ENCODE measurements at regions not wholly inside any gene's neighbourhood (a gene's known extent, or its start where the extent isn't known, plus 50 kb on each side); places are given as distances from the start of the nearest gene placed in this dataset.
A peak's percentile ranks its signal among the peaks of the same experiment; 100 is the strongest.

DNA sequence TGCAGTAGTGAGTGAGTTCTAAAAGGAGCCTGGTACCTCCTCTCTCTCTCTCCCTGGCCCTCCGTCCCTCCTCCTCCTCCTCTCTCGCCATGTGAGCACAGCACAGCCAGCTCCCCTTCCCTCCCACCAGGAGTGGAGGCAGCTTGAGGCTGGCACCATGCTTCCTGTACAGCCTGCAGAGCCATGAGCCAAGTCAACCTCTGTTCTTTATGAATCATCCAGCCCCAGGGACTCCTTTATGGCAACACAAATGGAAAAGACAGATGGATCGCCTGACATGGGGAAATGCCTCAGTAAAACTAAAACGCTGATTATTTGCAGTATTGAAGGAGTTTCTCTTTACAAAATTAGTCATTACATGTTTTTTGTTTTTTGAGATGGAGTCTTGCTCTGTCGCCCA lies 233.7 kb upstream of the ARID1B start:
- no peak for DNase-seq
- Histone ChIP-seq H3K36me3 (replicated peaks in 1 of 2; ENCODE audit: insufficient read depth in 1 of 2, low read depth in 2 of 2) (no peaks in the 10 kb centered on the region), H3K4me3 (no peak overlapping the region), H3K27ac (no peak overlapping the region), H3K9me3 (no peaks in the 10 kb centered on the region), H3K4me1 (no peaks in the 10 kb centered on the region), H3K27me3 (peaks cover 0 to 4% of the 10 kb centered on the region in 2 donors)
- TF ChIP-seq, protein P1, sequence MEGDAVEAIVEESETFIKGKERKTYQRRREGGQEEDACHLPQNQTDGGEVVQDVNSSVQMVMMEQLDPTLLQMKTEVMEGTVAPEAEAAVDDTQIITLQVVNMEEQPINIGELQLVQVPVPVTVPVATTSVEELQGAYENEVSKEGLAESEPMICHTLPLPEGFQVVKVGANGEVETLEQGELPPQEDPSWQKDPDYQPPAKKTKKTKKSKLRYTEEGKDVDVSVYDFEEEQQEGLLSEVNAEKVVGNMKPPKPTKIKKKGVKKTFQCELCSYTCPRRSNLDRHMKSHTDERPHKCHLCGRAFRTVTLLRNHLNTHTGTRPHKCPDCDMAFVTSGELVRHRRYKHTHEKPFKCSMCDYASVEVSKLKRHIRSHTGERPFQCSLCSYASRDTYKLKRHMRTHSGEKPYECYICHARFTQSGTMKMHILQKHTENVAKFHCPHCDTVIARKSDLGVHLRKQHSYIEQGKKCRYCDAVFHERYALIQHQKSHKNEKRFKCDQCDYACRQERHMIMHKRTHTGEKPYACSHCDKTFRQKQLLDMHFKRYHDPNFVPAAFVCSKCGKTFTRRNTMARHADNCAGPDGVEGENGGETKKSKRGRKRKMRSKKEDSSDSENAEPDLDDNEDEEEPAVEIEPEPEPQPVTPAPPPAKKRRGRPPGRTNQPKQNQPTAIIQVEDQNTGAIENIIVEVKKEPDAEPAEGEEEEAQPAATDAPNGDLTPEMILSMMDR (IDR thresholded peaks at IDR 0.05), result no peak
- TF ChIP-seq POLR2A (IDR thresholded peaks at IDR 0.05), result no peak
- no peak for ATAC-seq
- intact Hi-C loops (cut with DNase I), result no loop called here
- 74 to 84% methylated on average over 5 of the region's 5 CpGs for WGBS, 2 donors

DNA sequence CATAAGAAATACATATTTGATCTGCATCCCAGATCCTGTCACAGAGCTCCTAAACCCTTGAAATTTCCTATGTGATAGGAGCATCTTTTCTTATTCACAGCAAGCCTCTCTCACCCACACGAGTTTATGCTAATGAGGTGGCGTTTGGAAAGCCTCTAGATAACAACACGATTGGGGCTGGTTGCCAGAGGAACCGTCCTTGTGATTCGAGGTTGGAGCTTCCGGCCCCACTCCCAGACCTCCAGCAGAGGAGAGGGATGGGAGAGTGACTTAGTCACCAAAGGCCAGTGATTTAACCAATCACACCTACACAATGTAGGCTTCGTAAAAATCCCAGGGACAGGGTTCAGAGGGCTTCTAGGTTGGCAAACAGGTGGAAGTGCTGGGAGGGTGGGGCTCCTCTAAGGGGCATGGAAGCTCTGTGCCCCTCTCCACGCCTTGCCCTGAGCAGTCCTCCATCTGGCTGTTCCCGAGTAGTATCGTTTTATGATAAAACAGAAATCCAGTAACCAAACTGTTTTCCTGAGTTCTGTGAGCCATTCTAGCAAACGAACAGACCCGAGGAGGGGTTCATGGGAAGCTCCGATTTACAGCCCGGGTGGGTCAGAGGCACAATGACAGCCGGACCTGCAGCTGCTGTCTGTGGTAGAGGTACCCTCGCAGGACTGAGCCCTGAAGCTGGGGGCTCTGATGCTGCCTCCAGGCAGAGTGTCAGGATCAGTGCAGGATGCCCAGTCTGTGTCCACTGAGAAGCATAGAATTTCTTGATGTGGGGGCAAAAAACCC lies 238.1 kb upstream of the ARID1B start:
- TF ChIP-seq, protein P1 (IDR thresholded peaks at IDR 0.05), result no peak
- no peak for TF ChIP-seq POLR2A (IDR thresholded peaks at IDR 0.05)
- 36 to 39% methylated on average over 14 to 16 of the region's 16 CpGs for WGBS, 2 donors
- H3K4me3 ChIP-seq, result no peak overlapping the region
- no peaks in the 10 kb centered on the region for H3K9me3 ChIP-seq
- H3K36me3 ChIP-seq (replicated peaks in 1 of 2; ENCODE audit: insufficient read depth in 1 of 2, low read depth in 2 of 2), result no peaks in the 10 kb centered on the region
- ATAC-seq (no peak), DNase-seq (peak in 1 of 4 donors; percentile 28)
- peaks cover 0 to 1% of the 10 kb centered on the region in 2 donors for H3K27me3 ChIP-seq
- intact Hi-C loops (cut with DNase I), result no loop called here
- H3K4me1 ChIP-seq, result no peaks in the 10 kb centered on the region
- no peak overlapping the region for H3K27ac ChIP-seq

DNA sequence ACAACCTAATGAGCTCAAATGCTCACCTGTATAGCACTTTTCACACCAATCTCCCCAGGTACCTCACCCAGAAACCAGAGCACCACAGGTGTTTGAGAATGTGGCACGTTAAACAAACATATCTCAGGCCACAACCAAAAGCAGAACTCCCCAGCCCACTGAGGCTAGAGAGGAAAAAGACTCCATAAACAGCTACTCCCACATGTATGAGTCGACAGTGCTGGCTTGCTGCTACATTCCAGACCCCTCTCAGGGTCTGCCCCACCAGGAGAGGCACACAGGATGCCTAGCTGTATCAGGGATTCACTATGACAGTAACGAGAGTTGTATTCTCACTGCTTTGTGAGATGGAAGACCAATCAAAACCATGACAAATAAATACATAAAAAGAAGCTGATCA lies 242.6 kb upstream of the ARID1B start:
- WGBS, 2 donors, result 41 to 58% methylated on average over 3 of the region's 3 CpGs
- intact Hi-C loops (cut with DNase I), result no loop called here
- no peak overlapping the region for H3K27ac ChIP-seq
- no peak for ATAC-seq
- H3K4me3 ChIP-seq, result no peak overlapping the region
- no peaks in the 10 kb centered on the region for H3K36me3 ChIP-seq (replicated peaks in 1 of 2; ENCODE audit: insufficient read depth in 1 of 2, low read depth in 2 of 2)
- H3K27me3 ChIP-seq, result no peaks in the 10 kb centered on the region
- no peaks in the 10 kb centered on the region for H3K4me1 ChIP-seq
- no peaks in the 10 kb centered on the region for H3K9me3 ChIP-seq
- no peak for DNase-seq
- TF ChIP-seq, protein P1 (IDR thresholded peaks at IDR 0.05), result no peak
- no peak for TF ChIP-seq POLR2A (IDR thresholded peaks at IDR 0.05)

DNA sequence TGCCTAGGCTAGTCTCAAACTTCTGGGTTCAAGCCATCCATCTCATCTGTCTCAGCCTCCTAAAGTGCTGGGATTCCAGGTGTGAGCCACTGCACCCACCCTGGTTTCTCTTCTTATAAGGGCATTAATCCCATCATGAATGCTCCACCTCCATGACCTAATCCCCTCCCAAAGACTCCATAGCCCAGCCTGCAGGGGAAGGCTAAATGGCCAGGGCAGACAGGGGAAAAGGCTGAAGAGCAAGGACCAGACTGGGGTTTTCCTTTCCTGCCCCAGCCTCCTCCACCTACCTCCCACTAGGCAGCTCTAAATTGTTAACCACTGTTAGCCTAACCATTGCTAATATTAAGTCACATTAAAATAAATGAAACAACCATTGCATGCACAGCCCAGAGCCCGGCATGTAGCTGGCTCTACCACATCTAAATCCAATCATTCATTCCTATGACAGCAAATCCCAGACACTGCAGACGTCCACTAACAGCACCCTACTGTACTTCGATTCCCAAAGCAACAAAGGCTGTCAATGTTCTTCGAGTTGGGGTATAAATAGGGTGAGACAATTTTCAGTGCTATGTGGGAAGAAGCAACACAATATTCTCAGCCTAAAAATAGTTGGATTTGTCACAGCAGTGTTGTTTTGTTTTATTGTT lies 243.2 kb upstream of the ARID1B start:
- intact Hi-C loops (cut with DNase I), result no loop called here
- no peak for TF ChIP-seq POLR2A (IDR thresholded peaks at IDR 0.05)
- TF ChIP-seq, protein P1 (IDR thresholded peaks at IDR 0.05), result no peak
- ATAC-seq, result no peak
- Histone ChIP-seq H3K9me3 (no peaks in the 10 kb centered on the region), H3K4me3 (no peak overlapping the region), H3K36me3 (replicated peaks in 1 of 2; ENCODE audit: insufficient read depth in 1 of 2, low read depth in 2 of 2) (no peaks in the 10 kb centered on the region), H3K27ac (no peak overlapping the region), H3K4me1 (no peaks in the 10 kb centered on the region), H3K27me3 (no peaks in the 10 kb centered on the region)
- 22 to 25% methylated on average over 4 of the region's 4 CpGs for WGBS, 2 donors
- DNase-seq, result peak in 1 of 4 donors; percentile 7

All from body of pancreas (tissue), 4 donors.